IPS DF 6.9 (cell line): ENCODE measurements at regions not wholly inside any gene's neighbourhood (a gene's known extent, or its start where the extent isn't known, plus 50 kb on each side); places are given as distances from the start of the nearest gene placed in this dataset.
"Not testable (repeated sequence)": the region's sequence is repeated elsewhere in the genome, so short reads cannot be mapped to it uniquely, and the experiment has no call there.

ENCODE experiments used
- DNase-seq: peaks from one replicate; pipeline ENCODE4 v3.0.0-alpha.2; 2013; ENCODE audit warnings: low read depth, low spot score
- H3K27ac ChIP-seq: one replicate; pipeline ENCODE4 v1.5.1; 2013; ENCODE audit warnings: low read length, control low read depth
- H3K27me3 ChIP-seq: 2 replicates; pipeline ENCODE4 v1.6.1; 2013; ENCODE audit warnings: mild to moderate bottlenecking, low read length; ENCODE audit not compliant: control insufficient read depth, insufficient read depth
- H3K36me3 ChIP-seq: 2 replicates; pipeline ENCODE4 v1.6.1; 2013; ENCODE audit warnings: low read length; ENCODE audit not compliant: control insufficient read depth, insufficient read depth
- H3K4me1 ChIP-seq: 2 replicates; pipeline ENCODE4 v1.6.1; 2013; ENCODE audit warnings: low read length; ENCODE audit not compliant: control insufficient read depth, insufficient read depth
- H3K4me3 ChIP-seq: 2 replicates; pipeline ENCODE4 v1.5.1; 2013; ENCODE audit warnings: mild to moderate bottlenecking, low read length
- H3K9me3 ChIP-seq: 2 replicates; pipeline ENCODE4 v1.6.1; 2013; ENCODE audit warnings: low read length, inconsistent platforms; ENCODE audit not compliant: control insufficient read depth, insufficient read depth
- WGBS: extraction: QIAGEN DNeasy Blood & Tissue Kit; methylation state at CpG from one replicate; pipeline ENCODE4 v1.1.7; 2013; ENCODE audit warnings: mixed read lengths, missing lambda C conversion rate; ENCODE audit not compliant: insufficient read length, insufficient coverage; 5-methylcytosine and 5-hydroxymethylcytosine counted together

DNA sequence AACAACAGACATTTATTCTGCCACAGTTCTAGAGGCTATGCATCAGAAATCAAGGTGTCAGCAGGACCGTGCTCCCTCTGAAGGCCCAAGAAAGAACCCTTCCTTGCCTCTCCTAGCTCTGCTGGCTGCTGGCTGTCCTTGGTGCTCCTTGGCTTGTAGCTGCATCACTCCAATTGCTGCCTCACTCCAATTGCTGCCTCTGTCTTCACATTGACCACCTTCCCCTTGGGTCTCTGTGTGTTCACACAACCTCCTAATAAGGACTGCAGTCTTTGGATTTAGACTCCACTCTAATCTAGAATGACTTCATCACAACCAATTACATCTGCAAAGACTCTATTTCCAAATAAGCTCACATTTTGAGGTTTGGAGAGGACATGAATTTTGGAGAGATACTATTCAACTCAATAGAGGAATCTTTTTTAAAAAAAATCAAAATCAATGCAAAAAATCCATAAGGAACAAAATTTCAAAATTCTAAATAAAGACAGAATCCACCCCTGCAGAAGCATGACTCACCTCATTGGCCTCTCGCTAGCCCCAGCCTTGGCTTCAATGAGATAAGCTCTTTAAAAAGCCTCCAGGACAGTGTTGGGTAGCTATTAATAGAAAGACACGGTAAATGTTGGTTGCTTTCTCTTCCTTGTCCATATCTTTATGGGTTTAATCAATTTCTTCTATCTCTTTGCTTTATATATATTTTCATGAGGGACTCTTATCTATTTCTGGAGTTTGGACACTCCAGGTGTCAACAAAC is 267.6 kb upstream of the MGAT5 start:
- no CpG with 5 or more reads among the region's 3 CpGs for WGBS
- Histone ChIP-seq H3K4me3 (no peak overlapping the region), H3K27ac (no peak overlapping the region), H3K4me1 (no peaks in the 10 kb centered on the region), H3K27me3 (no peaks in the 10 kb centered on the region), H3K36me3 (no peaks in the 10 kb centered on the region), H3K9me3 (no peaks in the 10 kb centered on the region)
- DNase-seq, result no peak

GRCh38 chr2:133986881-133987795 is 266.7 kb upstream of the MGAT5 start:
- no peaks in the 10 kb centered on the region for H3K27me3 ChIP-seq
- H3K4me1 ChIP-seq, result no peaks in the 10 kb centered on the region
- H3K4me3 ChIP-seq, result no peak overlapping the region
- DNase-seq, result no peak
- no peak overlapping the region for H3K27ac ChIP-seq
- WGBS, result no CpG with 5 or more reads among the region's 11 CpGs
- H3K36me3 ChIP-seq, result no peaks in the 10 kb centered on the region
- no peaks in the 10 kb centered on the region for H3K9me3 ChIP-seq

DNA sequence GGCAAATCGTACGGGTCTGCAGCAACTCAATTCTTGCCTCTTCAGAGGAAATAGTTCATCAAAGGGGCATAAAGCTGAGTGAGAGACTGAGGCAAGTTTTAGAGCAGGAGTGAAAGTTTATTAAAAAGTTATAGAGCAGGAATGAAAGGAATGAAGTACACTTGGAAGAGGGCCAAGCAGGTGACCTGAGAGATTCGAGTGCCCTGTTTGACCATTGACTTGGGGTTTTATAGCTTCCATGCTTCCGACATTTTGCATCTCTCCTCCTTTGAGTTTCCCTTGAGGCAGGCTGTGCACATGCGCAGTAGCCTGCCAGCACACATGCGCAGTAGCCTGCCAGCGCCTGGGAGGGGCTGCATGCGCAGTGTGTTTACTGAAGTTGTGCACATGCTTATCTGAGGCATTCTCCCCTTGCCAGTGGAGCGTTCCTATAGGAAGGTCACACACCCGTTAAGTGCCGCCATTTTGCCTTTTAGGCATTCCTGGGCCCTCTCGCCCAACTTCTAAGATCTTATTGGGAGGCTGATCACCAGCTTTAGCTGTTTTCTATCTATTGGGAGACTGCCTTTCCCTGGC is 265.5 kb upstream of the MGAT5 start:
- Histone ChIP-seq H3K4me1 (no peaks in the 10 kb centered on the region), H3K36me3 (no peaks in the 10 kb centered on the region), H3K9me3 (no peaks in the 10 kb centered on the region), H3K27me3 (no peaks in the 10 kb centered on the region), H3K4me3 (no peak overlapping the region), H3K27ac (no peak overlapping the region)
- no peak for DNase-seq
- WGBS, result no CpG with 5 or more reads among the region's 12 CpGs

DNA sequence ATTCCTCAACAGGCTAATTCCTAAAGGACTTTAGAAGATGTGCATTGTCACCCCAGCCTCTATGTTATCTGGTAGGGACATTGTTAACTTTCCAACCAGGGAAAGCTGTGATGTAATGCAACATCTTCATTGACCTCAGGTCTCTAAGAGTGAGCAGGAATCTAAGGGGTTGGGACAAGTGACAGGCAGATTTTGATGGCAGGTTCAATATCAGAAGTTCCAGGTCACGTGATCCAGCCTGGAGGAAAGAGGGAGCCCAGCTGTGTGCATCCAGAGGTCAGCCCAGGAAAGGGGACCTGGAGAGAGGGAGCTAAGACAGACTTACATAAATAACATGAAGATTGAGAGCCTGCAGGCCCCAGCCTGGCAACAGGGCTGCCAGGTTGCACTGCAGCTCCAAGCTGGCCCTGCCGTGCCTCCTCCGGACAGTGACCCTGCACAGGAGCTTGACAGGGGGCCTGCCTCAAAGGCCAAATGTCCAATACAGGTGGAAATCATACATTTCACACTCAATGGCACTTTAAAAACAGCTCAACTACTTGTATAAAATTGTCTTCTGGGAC is 262.2 kb upstream of the MGAT5 start:
- no CpG with 5 or more reads among the region's 3 CpGs for WGBS
- H3K27ac ChIP-seq, result no peak overlapping the region
- no peak for DNase-seq
- no peak overlapping the region for H3K4me3 ChIP-seq
- H3K4me1 ChIP-seq, result no peaks in the 10 kb centered on the region
- H3K36me3 ChIP-seq, result no peaks in the 10 kb centered on the region
- no peaks in the 10 kb centered on the region for H3K9me3 ChIP-seq
- H3K27me3 ChIP-seq, result no peaks in the 10 kb centered on the region

DNA sequence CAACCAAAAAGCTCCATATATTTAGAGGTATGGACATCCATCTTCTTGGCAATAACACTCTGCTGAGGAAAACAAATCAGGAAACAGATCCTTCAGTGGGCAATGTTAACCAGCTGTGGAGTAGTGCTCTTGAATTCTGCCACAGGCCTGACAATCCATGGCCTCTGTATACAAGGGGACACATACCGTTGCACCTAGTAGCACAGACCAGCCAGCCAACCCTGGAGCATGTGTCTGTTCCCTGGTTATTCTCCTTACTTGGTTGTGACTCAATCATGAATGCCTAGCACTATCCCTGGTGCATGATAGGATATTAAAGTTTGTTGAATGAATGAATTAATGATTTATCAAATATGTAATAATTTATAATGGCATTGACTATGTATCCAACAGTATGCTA is 261.4 kb upstream of the MGAT5 start:
- H3K9me3 ChIP-seq, result no peaks in the 10 kb centered on the region
- no peaks in the 10 kb centered on the region for H3K4me1 ChIP-seq
- no peak overlapping the region for H3K4me3 ChIP-seq
- no CpG with 5 or more reads among the region's 1 CpG for WGBS
- H3K27me3 ChIP-seq, result no peaks in the 10 kb centered on the region
- H3K27ac ChIP-seq, result no peak overlapping the region
- DNase-seq, result no peak
- H3K36me3 ChIP-seq, result no peaks in the 10 kb centered on the region

DNA sequence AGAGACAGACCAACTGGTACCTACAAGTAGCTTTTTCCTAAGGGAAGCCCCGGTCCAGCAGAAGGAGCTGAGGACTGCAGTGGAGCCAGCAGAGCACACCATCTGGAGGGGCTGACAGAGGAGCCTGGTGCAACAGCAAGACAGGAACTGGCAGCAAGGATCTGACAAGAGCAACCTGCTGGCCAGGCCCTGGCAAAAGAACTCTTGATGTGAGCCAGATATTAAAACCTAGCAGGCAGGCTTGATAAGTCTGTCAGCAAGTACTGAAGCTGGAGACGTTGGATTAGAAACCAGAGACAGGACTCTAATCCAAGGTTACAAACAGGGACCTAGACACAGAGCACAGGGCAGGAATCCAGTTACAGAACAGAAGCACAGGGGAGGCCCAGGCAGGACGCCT is 260.7 kb upstream of the MGAT5 start:
- no CpG with 5 or more reads among the region's 3 CpGs for WGBS

GRCh38 chr2:133998726-133999125 is 255.1 kb upstream of the MGAT5 start:
- not testable (repeated sequence) for H3K27ac ChIP-seq, H3K4me3 ChIP-seq, H3K36me3 ChIP-seq, H3K4me1 ChIP-seq, H3K9me3 ChIP-seq, DNase-seq, H3K27me3 ChIP-seq
- WGBS, result no CpG with 5 or more reads among the region's 4 CpGs

More for the DNA sequence above, 260.7 kb upstream of the MGAT5 start:
- Histone ChIP-seq H3K36me3 (no peaks in the 10 kb centered on the region), H3K27ac (no peak overlapping the region), H3K4me1 (no peaks in the 10 kb centered on the region), H3K9me3 (no peaks in the 10 kb centered on the region), H3K27me3 (no peaks in the 10 kb centered on the region), H3K4me3 (no peak overlapping the region)
- no peak for DNase-seq

DNA sequence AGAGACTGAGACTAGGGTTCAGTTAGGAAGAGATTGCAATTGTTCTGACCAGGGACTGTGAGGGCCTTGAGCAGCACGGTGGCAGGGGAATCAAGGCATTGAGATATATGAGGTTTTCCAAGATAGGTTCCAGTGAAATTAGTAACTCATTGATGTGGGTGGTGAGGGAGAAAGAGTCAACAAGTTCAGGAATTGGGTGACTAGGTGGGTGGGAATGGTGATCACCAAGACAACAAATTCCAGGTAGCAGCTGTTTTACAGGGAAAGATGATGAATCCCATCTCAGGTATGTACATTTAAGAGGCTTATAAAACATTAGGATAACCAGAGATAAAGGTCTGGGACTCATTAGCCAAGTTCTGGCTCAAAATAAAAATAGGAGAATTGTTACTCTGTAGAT is 251.5 kb upstream of the MGAT5 start:
- H3K27ac ChIP-seq, result no peak overlapping the region
- no peaks in the 10 kb centered on the region for H3K36me3 ChIP-seq
- H3K4me3 ChIP-seq, result no peak overlapping the region
- H3K9me3 ChIP-seq, result no peaks in the 10 kb centered on the region
- H3K27me3 ChIP-seq, result no peaks in the 10 kb centered on the region
- DNase-seq, result no peak
- WGBS, result no CpG with 5 or more reads among the region's 1 CpG
- H3K4me1 ChIP-seq, result no peaks in the 10 kb centered on the region

DNA sequence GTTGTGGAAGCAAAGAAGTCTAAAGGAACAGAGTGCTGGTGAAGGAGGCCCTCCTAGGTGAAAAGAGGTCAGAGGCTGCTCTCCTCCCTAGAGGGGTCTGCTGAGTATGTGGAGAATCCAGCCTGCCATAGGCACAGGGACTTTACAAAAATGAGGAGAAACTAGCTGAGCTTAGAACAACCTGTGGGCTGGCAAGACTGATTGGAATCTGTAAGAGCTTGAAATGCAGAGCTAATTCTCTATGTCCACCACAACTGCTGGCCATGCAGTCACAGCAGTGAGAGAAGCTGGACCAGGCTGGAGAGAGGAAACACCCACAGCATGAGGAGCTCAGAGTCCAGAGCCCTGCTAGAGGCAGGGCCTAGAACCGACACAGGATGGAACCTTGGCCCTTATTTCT is 251.0 kb upstream of the MGAT5 start:
- Histone ChIP-seq H3K27me3 (no peaks in the 10 kb centered on the region), H3K36me3 (no peaks in the 10 kb centered on the region), H3K4me1 (no peaks in the 10 kb centered on the region), H3K27ac (no peak overlapping the region), H3K4me3 (no peak overlapping the region), H3K9me3 (no peaks in the 10 kb centered on the region)
- no peak for DNase-seq
- WGBS, result no CpG with 5 or more reads among the region's 1 CpG

DNA sequence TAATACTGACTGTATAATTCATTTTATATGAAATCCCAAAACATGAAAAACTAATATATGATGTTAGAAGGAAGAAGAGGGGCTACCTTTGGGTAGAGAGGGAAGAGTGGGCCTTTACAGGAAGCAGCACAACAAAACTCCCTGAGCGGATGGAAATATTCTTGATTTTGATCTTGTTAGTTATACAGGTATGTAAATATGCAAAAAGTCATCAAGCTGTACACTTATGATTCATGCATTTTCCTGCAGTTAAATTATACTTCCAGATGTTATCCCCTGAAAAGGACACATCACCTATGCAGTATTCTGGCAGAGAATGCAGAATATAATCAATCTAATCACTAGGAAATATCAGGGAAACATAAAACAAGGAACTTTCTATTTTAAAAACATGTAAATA is 249.4 kb upstream of the MGAT5 start:
- H3K4me3 ChIP-seq, result no peak overlapping the region
- WGBS, result no CpG with 5 or more reads among the region's 1 CpG
- H3K36me3 ChIP-seq, result no peaks in the 10 kb centered on the region
- H3K4me1 ChIP-seq, result no peaks in the 10 kb centered on the region
- H3K27me3 ChIP-seq, result no peaks in the 10 kb centered on the region
- H3K27ac ChIP-seq, result no peak overlapping the region
- no peak for DNase-seq
- no peaks in the 10 kb centered on the region for H3K9me3 ChIP-seq
